Activated CD8-positive, alpha-beta memory T cell treated with anti-CD3 and anti-CD28 coated beads, Interleukin-2, amount 50 U/mL, for 24 hours (primary cell): ENCODE measurements at regions not wholly inside any gene's neighbourhood (a gene's known extent, or its start where the extent isn't known, plus 50 kb on each side); places are given as distances from the start of the nearest gene placed in this dataset.

ENCODE experiments used
- DNase-seq: peaks from one replicate; pipeline ENCODE4 v3.0.0-alpha.2; 2020; ENCODE audit errors: extremely low read depth

DNA sequence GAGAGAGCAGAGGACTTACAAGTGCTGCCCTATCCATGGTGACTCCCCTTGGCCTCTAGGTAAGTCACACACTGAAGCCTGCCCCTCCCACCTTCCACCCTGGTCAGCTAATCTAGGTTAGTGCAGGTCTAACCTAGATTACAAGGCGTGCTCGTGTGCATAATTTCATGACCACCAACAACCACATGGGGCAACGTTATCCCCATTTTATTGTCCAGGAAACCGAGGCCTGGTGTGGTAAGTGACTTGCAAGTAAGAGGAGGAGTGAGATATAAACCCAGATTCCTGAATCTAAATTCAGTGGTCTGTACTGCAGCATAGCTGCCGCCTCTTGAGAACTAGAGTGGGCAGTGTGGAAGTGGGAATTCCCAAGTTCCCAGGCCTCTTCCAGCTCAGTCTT, 171.1 kb downstream of the DAD1 start:
- DNase-seq, result no peak

DNA sequence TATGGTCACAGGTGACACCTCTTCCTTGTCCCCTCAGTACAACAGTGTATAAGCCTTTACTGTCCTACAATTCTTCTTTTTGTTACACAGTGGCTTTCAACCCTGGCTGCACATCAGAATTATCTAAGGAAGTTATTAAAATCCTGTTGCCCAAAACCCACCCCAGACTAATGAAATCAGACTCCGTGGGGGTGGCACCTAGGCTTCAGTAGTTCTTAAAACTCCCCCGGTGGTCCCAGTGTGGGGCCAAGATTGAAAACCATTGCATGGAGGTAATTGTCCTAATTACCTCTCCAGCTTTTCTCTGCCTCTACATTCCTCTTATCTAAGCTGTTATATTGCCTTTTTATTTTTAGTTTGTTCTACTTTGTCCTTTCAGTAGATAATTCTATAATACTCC, 172.8 kb downstream of the DAD1 start:
- DNase-seq, result no peak

DNA sequence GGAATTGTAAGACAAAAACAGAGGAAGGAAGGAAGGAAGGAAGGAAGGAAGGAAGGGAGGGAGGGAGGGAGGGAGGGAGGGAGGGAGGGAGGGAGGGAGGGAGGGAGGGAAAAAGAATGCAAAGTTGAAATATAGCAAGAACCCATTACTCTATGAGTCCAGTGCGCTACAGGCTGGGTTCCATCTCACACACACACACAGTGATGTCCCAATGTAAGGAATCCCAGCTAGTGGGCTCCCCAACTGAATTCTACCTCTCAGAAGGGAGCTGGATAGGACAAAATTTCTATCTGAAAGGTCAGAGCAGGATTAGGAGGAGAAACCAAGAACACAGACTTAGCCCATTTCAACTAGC, 173.4 kb downstream of the DAD1 start:
- no peak for DNase-seq

- DNase-seq, result no peak
Measured at GRCh38 chr14:22414876-22415604, 174.0 kb downstream of the DAD1 start.

GRCh38 chr14:22412926-22413411, 176.1 kb downstream of the DAD1 start:
- no peak for DNase-seq

DNA sequence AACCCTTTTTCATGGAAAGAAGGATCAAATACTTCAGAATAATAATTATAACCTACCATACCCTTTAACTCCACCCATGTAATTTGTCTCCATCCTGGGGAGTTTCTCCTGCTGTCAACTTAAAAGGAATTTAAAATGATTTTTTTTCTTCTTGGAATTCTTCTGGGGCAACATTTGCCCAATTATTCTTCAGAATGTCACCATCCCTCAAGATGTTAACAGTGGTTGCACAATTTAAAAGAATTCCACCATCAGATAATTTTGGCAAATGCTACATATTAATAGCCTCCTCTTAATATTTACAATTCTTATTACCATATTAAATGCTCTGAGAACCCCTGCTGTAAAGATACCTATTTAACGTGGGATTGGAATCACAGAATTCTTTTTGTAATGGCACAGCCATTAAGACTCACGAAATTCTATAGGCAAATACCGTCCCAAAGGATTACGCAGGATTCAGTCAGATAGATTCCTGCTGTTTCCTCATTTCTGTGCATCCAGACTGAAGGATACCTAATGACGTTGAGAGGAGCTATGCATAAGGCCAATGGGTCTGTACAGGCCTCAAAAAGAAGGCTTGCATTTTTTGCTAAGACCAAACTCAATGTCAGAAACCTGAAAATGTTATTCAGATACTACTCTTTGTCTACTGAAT, 177.5 kb downstream of the DAD1 start:
- no peak for DNase-seq

GRCh38 chr14:22410497-22410896, 178.5 kb downstream of the DAD1 start:
- DNase-seq, result no peak

GRCh38 chr14:22409006-22409405, 180.0 kb downstream of the DAD1 start:
- no peak for DNase-seq

DNA sequence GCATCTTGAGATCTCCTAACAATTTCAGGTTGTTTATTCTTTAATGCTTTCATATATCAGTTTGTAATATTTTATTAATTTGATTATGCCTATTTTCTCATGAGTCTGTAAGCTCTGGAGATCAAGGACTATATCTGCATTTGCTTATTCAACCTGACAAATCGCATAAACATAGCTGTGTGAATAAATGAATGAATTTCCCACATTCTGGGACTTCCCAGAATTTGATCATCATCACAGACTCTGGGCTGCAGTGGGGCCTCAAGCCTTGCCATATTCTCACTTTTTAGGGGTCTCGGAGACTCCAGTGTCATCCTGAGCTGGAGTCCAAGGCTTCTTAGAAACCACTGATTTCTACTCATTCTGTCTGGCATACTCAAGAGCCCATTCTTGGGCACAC, 180.5 kb downstream of the DAD1 start:
- DNase-seq, result no peak

- DNase-seq, result no peak
Measured at GRCh38 chr14:22407033-22407432, 182.0 kb downstream of the DAD1 start.

- no peak for DNase-seq
Measured at GRCh38 chr14:22405201-22405600, 183.8 kb downstream of the DAD1 start.

GRCh38 chr14:22403296-22403695, 185.7 kb downstream of the DAD1 start:
- DNase-seq, result no peak

- DNase-seq, result no peak
Measured at GRCh38 chr14:22400655-22401259, 188.3 kb downstream of the DAD1 start.

DNA sequence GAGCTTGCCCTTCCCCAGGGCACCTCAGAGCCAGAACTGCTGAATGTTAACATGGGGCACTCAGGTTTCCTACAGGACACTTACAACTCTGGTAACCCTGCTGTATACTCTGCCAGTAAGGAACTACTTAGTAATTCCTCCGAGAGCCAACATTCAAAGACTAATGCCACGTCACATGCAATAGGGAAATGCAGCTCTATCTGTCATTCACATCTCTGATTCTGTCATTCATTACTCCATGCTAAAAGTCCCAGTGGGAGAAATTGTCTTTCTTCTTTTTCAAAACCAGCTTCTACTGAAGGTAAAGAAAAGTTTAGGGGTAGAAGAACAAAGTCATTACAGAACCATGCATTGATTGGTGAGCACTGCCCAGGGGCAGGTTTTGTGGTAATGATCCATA, 189.2 kb downstream of the DAD1 start:
- no peak for DNase-seq

DNA sequence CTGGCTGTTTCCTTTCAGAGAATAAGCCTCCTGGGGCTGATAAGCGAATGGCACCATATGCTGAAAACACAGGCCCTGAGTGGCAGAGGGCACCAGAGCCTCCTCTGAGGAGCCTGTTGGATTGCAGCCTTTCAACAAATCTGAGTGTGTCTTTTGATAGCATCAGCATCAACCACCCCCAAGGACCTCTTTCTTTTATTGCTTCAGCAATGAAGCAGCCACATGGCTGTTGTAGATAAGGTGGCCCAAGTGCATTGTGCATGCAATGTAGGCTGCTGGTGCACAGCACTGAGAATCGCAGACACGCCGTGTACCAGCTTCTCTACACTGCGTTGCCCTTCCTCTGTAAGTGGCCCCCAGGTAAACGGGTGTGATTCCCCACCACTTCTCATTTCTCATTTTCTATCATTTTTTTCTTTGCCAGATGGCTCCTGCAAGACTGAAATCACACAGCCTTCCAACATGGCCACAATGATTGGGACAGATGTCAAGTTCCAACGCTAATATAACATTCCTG, 191.7 kb downstream of the DAD1 start:
- no peak for DNase-seq

DNA sequence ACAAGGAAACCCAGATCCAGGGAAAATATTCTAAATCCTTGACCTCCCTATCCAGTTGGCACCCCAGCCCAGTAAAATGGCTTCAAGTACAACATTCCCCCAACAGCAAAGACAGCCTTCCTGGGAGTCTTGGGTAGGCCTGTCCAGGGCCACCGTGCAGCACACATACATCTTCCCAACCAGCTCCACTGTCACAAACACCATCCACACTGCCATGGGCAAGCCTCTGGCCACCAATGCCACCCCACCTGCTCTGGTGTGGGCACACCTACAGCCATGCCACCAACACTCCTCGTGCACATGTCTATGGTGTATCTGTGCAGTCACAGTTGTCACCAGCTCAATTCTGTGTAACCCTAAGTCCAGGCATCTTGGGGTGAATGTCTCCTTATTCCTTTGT, 193.2 kb downstream of the DAD1 start:
- DNase-seq, result no peak

DNA sequence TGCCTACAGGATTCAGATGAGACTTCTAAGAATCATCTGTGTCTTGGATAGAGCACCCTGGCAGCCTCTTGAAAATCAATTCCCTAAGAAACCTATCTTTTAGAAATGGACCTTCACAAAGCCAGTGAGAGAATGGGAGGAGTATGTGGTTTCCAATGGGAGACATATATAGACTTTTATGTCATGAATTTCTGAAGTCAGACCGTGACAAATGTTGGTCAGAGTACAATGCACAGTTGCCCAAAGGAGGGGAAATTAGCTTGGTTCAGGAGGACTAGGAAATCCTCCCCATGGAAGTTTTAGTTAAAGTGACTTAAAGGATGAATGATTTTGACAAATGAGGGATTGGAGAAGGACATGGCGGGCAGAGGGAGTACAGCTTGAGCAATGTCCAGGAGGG, 194.4 kb downstream of the DAD1 start:
- DNase-seq, result no peak

GRCh38 chr14:22393796-22394195, 195.2 kb downstream of the DAD1 start:
- no peak for DNase-seq

GRCh38 chr14:22391908-22392565, 197.0 kb downstream of the DAD1 start:
- DNase-seq, result no peak

GRCh38 chr14:22390824-22391461, 198.1 kb downstream of the DAD1 start:
- DNase-seq, result no peak

DNA sequence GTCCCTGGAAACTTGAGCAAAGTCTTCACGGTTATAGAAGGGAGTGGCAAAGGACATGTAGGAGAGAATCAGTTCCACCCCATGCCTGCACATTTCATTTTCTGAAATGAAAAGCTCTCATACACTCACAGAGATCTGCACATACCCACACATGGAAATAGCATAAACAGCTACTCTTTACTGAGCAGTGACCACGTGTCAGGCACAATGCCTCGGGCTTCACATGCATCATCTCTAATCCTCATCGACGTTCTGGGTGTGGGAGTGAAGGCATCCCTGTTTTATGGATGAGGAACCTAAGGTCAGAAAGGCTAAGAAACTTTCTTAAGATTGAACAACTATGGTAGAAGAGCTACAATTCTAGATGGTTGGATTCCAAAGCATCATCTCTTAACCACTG, 198.8 kb downstream of the DAD1 start:
- DNase-seq, result no peak
